GM18511 (cell line): ENCODE measurements at regions not wholly inside any gene's neighbourhood (a gene's known extent, or its start where the extent isn't known, plus 50 kb on each side); places are given as distances from the start of the nearest gene placed in this dataset.

Experiments used
- ATAC-seq: cut with Tn5 transposase; IDR thresholded peaks from one replicate; pipeline ENCODE4 v1.9.1; 2021; ENCODE audit warnings: mild to moderate bottlenecking, moderate library complexity; ENCODE audit not compliant: unreplicated experiment

GRCh38 chr18:27899893-27900292 lies 277.0 kb downstream of the CDH2 start:
- ATAC-seq = no peak

DNA sequence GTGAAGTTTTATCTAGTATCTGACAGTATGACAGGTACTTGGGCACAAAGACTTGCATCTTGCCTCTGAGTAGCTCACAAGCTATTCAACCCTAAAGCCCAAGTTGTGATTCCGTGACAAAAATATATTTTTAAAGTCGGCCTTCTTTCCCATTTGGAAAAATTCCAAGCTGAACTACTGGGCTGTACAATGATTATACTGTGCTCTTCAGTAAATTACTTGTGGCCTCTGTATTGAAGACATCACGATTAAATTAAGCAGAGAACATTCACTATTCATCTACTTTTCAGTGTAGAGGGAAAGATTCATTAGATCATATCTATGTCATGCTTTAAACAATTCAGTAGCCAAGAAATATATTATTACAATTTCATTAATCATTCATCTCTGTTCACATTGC lies 282.2 kb downstream of the CDH2 start:
- ATAC-seq = no peak

GRCh38 chr18:27887711-27888495 lies 289.0 kb downstream of the CDH2 start:
- ATAC-seq = no peak

- no peak for ATAC-seq
These were observed 289.6 kb downstream of the CDH2 start for GRCh38 chr18:27887287-27887686.

GRCh38 chr18:27879540-27879939 lies 297.4 kb downstream of the CDH2 start:
- ATAC-seq = no peak

- no peak for ATAC-seq
These were observed 305.2 kb downstream of the CDH2 start for GRCh38 chr18:27871726-27872125.

GRCh38 chr18:27869735-27870134 lies 307.2 kb downstream of the CDH2 start:
- no peak for ATAC-seq

- ATAC-seq = no peak
These were observed 311.5 kb downstream of the CDH2 start for GRCh38 chr18:27865431-27865830.

- ATAC-seq = no peak
These were observed 313.0 kb downstream of the CDH2 start for GRCh38 chr18:27863780-27864430.

GRCh38 chr18:27862041-27862682 lies 314.8 kb downstream of the CDH2 start:
- ATAC-seq = no peak

- no peak for ATAC-seq
These were observed 315.4 kb downstream of the CDH2 start for GRCh38 chr18:27861539-27861938.

- no peak for ATAC-seq
These were observed 316.2 kb downstream of the CDH2 start for GRCh38 chr18:27860701-27861107.

DNA sequence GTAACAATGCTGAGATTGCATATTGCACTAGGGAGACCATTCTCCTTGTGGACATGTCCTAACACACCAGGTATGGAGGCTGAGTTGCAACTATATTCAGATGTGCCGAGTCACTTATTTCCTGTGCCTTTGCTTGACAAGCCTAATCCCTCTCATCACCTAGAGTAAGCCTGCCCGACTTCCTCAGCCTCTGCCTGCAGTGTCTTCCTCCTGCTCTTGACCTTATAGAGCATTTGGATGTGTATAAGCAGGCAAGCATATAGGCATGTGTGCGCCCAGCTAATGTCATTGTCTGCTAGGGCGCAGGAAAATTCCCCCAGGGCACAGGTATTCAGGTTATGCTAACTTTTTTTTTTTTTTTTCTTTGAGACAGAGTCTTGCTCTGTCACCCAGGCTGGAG lies 316.9 kb downstream of the CDH2 start:
- ATAC-seq = no peak

DNA sequence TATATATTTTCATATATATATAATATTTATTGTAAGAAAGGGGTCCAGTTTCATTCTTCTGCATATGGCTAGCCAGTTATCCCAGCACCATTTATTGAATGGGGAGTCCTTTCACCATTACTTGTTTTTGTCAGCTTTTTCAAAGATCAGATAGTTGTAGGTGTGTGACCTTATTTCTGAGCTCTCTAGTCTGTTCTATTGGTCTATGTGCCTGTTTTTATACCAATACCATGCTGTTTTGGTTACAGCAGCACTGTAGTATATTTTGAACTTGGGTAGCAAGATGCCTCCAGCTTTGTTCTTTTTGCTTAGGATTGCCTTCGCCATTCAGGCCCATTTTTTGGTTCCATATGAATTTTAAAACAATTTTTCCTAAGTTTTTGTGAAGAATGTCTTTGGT lies 320.1 kb downstream of the CDH2 start:
- ATAC-seq = no peak

DNA sequence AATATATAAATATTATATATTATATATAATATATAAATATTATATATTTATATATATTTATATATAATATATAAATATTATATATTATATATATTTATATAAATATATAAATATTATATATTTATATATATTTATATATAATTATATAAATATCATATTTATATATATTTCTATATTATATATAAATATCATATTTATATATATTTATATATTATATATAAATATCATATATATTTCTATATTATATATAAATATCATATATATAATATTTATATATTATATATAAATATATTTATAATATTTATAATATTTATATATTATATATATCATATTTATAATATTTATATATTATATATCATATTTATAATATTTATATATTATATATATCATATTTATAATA lies 321.4 kb downstream of the CDH2 start:
- ATAC-seq = no peak

DNA sequence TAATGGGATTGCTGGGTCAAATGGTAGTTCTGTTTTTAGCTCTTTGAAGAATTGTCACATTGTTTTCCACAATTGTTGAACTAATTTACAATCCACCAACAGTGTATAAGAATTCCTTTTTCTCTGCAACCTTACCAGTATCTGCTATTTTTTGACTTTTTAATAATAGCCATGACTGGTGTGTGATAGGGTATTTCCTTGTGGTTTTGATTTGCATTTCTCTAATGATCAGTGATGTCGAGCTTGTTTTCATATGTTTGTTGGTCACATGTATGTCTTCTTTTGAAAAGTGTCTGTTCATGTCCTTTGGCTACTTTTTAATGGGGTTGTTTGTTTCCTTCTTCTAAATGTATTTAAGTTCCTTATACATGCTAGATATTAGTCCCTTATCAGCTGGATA lies 322.3 kb downstream of the CDH2 start:
- ATAC-seq = no peak

DNA sequence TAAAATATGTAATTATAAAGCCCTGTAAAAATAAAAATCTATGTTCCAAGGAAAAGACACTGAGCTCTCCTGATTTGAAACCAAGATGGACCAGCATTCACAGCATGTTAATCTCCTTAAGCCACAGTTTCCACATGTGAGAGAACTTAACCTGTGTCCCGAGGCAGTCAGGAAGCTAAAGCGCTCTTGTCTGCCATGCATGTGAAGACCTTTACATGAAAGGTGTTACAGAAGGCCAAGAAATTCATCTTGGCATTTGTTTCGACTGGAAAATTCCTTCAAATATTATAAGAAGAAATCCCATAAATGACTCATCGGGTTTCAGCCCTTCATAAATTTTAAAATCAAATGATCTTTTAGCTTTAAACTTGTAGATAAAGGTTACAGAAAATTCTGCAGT lies 328.6 kb downstream of the CDH2 start:
- no peak for ATAC-seq

GRCh38 chr18:27847412-27847811 lies 329.5 kb downstream of the CDH2 start:
- ATAC-seq = no peak

DNA sequence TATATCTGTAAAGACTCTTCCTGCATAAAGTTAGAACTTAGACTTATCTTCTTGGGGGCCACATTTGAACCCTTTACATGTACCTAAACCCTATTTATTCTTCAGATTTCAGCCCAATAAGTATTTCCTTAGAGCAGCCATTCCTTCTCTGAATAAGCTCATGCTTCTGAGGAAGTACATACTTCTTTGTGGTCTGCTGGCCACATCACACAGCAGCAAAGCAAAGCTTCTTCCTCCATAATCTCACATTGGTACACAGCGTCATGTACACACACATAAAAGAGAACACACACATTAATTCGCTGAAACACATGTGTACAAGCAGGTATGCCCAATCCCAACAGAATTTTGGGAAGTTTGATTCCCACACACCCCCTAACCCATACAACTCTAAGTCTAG lies 331.0 kb downstream of the CDH2 start:
- no peak for ATAC-seq

- ATAC-seq = no peak
These were observed 332.9 kb downstream of the CDH2 start for GRCh38 chr18:27843783-27844777.

DNA sequence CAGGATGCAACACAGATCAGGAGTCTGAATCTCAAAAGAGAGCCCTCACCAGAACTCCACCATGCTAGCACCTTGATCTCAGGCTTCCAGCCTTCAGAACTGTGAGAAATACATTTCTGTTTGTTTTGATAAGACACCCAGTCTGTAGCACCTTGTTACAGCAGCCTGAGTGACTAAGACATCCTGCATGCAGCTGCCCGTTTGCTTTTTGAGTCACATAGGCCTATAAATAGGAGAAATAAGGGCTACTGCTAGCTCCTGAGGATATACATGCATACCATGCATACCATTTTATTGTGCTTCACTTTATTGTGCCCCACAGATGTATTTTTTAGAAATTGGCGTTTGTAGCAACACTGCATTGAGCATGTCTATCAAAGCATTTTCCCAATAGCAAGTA lies 337.8 kb downstream of the CDH2 start:
- ATAC-seq = no peak
